SK-N-SH treated with all-trans-retinoic acid at 6 μM for 48 hours (cell line): ENCODE measurements at regions not wholly inside any gene's neighbourhood (a gene's known extent, or its start where the extent isn't known, plus 50 kb on each side); places are given as distances from the start of the nearest gene placed in this dataset.

Experiments used
- CSDC2 ChIP-seq: fragments of 250-450 bp; sonication (Bioruptor Pico); IDR thresholded peaks from 2 replicates; pipeline ENCODE4 v1.5.0; 2020; ENCODE audit warnings: mild to moderate bottlenecking, moderate library complexity
- PATZ1 ChIP-seq: fragments of 250-450 bp; sonication (Bioruptor Pico); IDR thresholded peaks from 2 replicates; pipeline ENCODE4 v1.8.0; 2020; ENCODE audit warnings: mild to moderate bottlenecking, moderate library complexity, borderline replicate concordance
- RARB ChIP-seq: fragments of 250-450 bp; sonication (Bioruptor Pico); IDR thresholded peaks from 2 replicates; pipeline ENCODE4 v1.8.0; 2021; ENCODE audit warnings: mild to moderate bottlenecking, moderate library complexity
- SNAI2 ChIP-seq: fragments of 250-450 bp; sonication (Bioruptor Pico); IDR thresholded peaks from 2 replicates; pipeline ENCODE4 v1.5.0; 2020; ENCODE audit warnings: mild to moderate bottlenecking, moderate library complexity
- TCF4 ChIP-seq: fragments of 250-450 bp; sonication (Bioruptor Pico); IDR thresholded peaks from 2 replicates; pipeline ENCODE4 v1.8.0; 2021; ENCODE audit warnings: mild to moderate bottlenecking, moderate library complexity, borderline replicate concordance
- ZFP30 ChIP-seq: fragments of 450-650 bp; formaldehyde crosslinking; IDR thresholded peaks from 2 replicates; pipeline ENCODE4 v1.5.0; 2022; ENCODE audit warnings: mild to moderate bottlenecking, moderate library complexity
- TF ChIP-seq, protein P1 (sequence below): fragments of 250-450 bp; sonication (Bioruptor Pico); IDR thresholded peaks from 2 replicates; pipeline ENCODE4 v1.5.1; 2020; ENCODE audit warnings: low read depth, mild to moderate bottlenecking, moderate library complexity
- TF ChIP-seq, protein P2 (sequence below): fragments of 250-450 bp; sonication (Bioruptor Pico); IDR thresholded peaks from 2 replicates; pipeline ENCODE4 v1.5.1; 2021; ENCODE audit warnings: mild to moderate bottlenecking, moderate library complexity

DNA sequence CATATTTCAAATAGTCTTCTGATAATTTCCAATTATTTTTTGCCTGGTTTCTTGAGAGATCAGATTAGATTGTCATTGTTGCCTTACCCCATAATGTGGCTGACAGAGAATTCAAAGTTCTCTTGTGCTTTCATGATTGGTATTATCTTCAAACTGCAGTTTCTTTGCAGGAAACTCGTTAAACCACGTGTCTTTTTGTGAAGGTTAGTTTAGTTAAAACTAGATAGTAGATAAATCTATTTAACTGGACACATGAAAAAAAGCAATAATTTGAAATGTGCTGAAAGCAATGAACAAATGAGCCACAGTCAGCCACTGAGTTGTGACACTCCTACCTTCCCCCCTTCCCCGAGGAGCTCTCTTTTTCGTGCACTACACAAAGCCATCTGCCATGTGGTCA lies 327.5 kb upstream of the UMPS start:
- no peak for TF ChIP-seq RARB (CRISPR knock-in tag)
- no peak for TF ChIP-seq PATZ1 (CRISPR knock-in tag)
- no peak for TF ChIP-seq CSDC2
- TF ChIP-seq, protein P1, sequence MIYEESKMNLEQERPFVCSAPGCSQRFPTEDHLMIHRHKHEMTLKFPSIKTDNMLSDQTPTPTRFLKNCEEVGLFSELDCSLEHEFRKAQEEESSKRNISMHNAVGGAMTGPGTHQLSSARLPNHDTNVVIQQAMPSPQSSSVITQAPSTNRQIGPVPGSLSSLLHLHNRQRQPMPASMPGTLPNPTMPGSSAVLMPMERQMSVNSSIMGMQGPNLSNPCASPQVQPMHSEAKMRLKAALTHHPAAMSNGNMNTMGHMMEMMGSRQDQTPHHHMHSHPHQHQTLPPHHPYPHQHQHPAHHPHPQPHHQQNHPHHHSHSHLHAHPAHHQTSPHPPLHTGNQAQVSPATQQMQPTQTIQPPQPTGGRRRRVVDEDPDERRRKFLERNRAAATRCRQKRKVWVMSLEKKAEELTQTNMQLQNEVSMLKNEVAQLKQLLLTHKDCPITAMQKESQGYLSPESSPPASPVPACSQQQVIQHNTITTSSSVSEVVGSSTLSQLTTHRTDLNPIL (CRISPR knock-in tag): no peak
- TF ChIP-seq SNAI2 (CRISPR knock-in tag): no peak
- TF ChIP-seq TCF4 (CRISPR knock-in tag): no peak
- TF ChIP-seq, protein P2, sequence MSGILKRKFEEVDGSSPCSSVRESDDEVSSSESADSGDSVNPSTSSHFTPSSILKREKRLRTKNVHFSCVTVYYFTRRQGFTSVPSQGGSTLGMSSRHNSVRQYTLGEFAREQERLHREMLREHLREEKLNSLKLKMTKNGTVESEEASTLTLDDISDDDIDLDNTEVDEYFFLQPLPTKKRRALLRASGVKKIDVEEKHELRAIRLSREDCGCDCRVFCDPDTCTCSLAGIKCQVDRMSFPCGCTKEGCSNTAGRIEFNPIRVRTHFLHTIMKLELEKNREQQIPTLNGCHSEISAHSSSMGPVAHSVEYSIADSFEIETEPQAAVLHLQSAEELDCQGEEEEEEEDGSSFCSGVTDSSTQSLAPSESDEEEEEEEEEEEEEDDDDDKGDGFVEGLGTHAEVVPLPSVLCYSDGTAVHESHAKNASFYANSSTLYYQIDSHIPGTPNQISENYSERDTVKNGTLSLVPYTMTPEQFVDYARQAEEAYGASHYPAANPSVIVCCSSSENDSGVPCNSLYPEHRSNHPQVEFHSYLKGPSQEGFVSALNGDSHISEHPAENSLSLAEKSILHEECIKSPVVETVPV (CRISPR knock-in tag): no peak
- no peak for TF ChIP-seq ZFP30 (CRISPR knock-in tag)
